CD4-positive, CD25-positive, alpha-beta regulatory T cell (primary cell): ENCODE measurements at regions not wholly inside any gene's neighbourhood (a gene's known extent, or its start where the extent isn't known, plus 50 kb on each side); places are given as distances from the start of the nearest gene placed in this dataset.

ENCODE experiments used
- ATAC-seq, 2 donors: fragments of 150-1000 bp; cut with Tn5 transposase; one replicate each; pipeline ENCODE4 v1.10.0; 2021; ENCODE audit warnings: low read depth in 2 of 2, moderate number of reproducible peaks in 2 of 2, moderate library complexity in 1 of 2
- DNase-seq, 3 donors: peaks; one replicate each; pipeline versions ENCODE4 v3.0.0 to v3.0.0-alpha.2; 2012 to 2022; ENCODE audit warnings: mixed read lengths in 1 of 3
- H3K27ac ChIP-seq: one replicate; pipeline ENCODE4 v1.7.0; 2013; ENCODE audit warnings: mild to moderate bottlenecking, low read length; ENCODE audit not compliant: insufficient read depth, poor library complexity, severe bottlenecking
- H3K27me3 ChIP-seq: one replicate; pipeline ENCODE4 v1.7.0; 2013; ENCODE audit warnings: low read length; ENCODE audit not compliant: control insufficient read depth, insufficient read depth
- H3K36me3 ChIP-seq: one replicate; pipeline ENCODE4 v1.7.0; 2013; ENCODE audit warnings: mild to moderate bottlenecking, low read length, moderate library complexity; ENCODE audit not compliant: control insufficient read depth, insufficient read depth
- H3K4me1 ChIP-seq: 2 replicates; pipeline ENCODE4 v1.7.0; 2013; ENCODE audit warnings: mild to moderate bottlenecking, low read length; ENCODE audit not compliant: insufficient read depth, control insufficient read depth, poor library complexity, severe bottlenecking
- H3K4me3 ChIP-seq: one replicate; pipeline ENCODE4 v1.7.0; 2013; ENCODE audit warnings: low read depth, mild to moderate bottlenecking, low read length, moderate library complexity
- H3K9me3 ChIP-seq, 2 experiments: 1 replicate in 1 of 2; 2 replicates in 1 of 2; pipeline ENCODE4 v1.7.0; 2013; ENCODE audit warnings: low read length in 2 of 2, mild to moderate bottlenecking in 1 of 2, moderate library complexity in 1 of 2; ENCODE audit not compliant: control insufficient read depth in 2 of 2
- H3K27ac Mint-ChIP-seq, 3 donors: one replicate each; pipeline ENCODE4 v1.8.0; 2020 to 2022; ENCODE audit warnings: mild to moderate bottlenecking in 3 of 3, mixed read lengths in 3 of 3, moderate library complexity in 2 of 3
- H3K27me3 Mint-ChIP-seq: one replicate; pipeline ENCODE4 v1.8.0; 2022; ENCODE audit warnings: mild to moderate bottlenecking, mixed read lengths
- H3K36me3 Mint-ChIP-seq: one replicate; pipeline ENCODE4 v1.8.0; 2020; ENCODE audit warnings: mixed read lengths
- H3K4me1 Mint-ChIP-seq, 4 donors: one replicate each; pipeline ENCODE4 v1.8.0; 2020 to 2022; ENCODE audit warnings: mixed read lengths in 4 of 4, mild to moderate bottlenecking in 1 of 4
- H3K4me3 Mint-ChIP-seq, 4 donors: one replicate each; pipeline ENCODE4 v1.8.0; 2020 to 2022; ENCODE audit warnings: mild to moderate bottlenecking in 4 of 4, mixed read lengths in 4 of 4, moderate library complexity in 3 of 4
- H3K9me3 Mint-ChIP-seq, 7 donors: one replicate each; pipeline ENCODE4 v1.8.0; 2020 to 2022; ENCODE audit warnings: mixed read lengths in 7 of 7, mild to moderate bottlenecking in 3 of 7, moderate library complexity in 2 of 7

GRCh38 chr5:17396247-17396646, 101.8 kb upstream of the TAF11L2 start:
- H3K27ac Mint-ChIP-seq, result no peak overlapping the region
- peaks cover 0 to 13% (median 4%) of the 10 kb centered on the region in 7 donors for H3K9me3 Mint-ChIP-seq
- H3K36me3 Mint-ChIP-seq, result no peaks in the 10 kb centered on the region
- no peak for DNase-seq
- no peaks in the 10 kb centered on the region for H3K4me1 ChIP-seq
- H3K9me3 ChIP-seq, result peaks cover 0 to 1% of the 10 kb centered on the region in 2 experiments
- no peaks in the 10 kb centered on the region for H3K27me3 ChIP-seq
- no peak overlapping the region for H3K4me3 ChIP-seq
- no peaks in the 10 kb centered on the region for H3K36me3 ChIP-seq
- no peak overlapping the region for H3K4me3 Mint-ChIP-seq
- no peak overlapping the region for H3K27ac ChIP-seq
- ATAC-seq, result no peak
- H3K27me3 Mint-ChIP-seq, result no peaks in the 10 kb centered on the region
- H3K4me1 Mint-ChIP-seq, result no peaks in the 10 kb centered on the region

DNA sequence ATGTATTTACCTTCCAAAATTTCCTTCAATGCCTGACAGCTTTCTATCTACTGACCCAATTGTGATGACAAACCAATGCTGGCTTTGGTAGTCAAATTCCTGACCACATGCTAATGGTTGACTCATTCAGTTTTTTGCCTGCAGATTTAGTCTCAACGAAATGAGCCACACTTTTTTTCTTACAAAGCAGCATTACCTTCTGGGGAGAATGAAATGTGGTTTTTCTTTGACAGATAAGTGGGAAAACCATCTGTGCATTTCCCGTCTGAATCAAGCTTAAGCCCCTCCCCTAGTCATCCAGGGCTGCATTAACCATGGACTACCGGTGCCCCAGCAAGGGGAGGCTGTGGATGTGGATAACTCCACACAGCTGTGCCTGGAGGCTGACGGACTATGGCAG, 99.6 kb upstream of the TAF11L2 start:
- Mint-ChIP-seq H3K4me3 (peak overlapping the region in 1 of 4 donors; percentile 59), H3K9me3 (peaks cover 0 to 13% (median 4%) of the 10 kb centered on the region in 7 donors), H3K27ac (no peak overlapping the region), H3K36me3 (no peaks in the 10 kb centered on the region), H3K4me1 (no peaks in the 10 kb centered on the region), H3K27me3 (no peaks in the 10 kb centered on the region)
- no peaks in the 10 kb centered on the region for H3K36me3 ChIP-seq
- H3K27me3 ChIP-seq, result no peaks in the 10 kb centered on the region
- DNase-seq (no peak), ATAC-seq (no peak)
- H3K4me1 ChIP-seq, result no peaks in the 10 kb centered on the region
- H3K4me3 ChIP-seq, result no peak overlapping the region
- no peak overlapping the region for H3K27ac ChIP-seq
- peaks cover 0 to 1% of the 10 kb centered on the region in 2 experiments for H3K9me3 ChIP-seq

- no peaks in the 10 kb centered on the region for H3K4me1 Mint-ChIP-seq
Observed at GRCh38 chr5:17398866-17399835, 98.9 kb upstream of the TAF11L2 start.

DNA sequence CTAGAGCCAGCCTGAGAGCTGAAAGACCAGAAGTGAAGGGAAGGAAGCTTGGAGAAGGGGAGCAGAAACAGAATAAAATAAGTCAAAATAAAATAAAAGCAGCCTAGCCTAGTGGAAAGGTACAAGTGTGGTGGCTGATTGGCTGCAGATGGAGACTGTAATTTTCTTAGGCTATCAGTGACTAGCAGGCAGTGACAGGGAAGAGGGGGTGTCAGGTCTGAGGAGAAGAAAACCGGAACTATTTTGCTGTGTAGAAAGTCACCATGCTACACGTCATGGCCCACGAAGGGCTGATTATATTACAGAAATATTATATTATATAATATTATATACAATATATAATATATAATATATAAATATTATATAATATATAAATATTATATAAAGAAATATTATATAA, 98.1 kb upstream of the TAF11L2 start:
- peaks cover 0 to 11% (median 0%) of the 10 kb centered on the region in 7 donors for H3K9me3 Mint-ChIP-seq
- DNase-seq (no peak), ATAC-seq (no peak)
- Histone ChIP-seq H3K4me3 (no peak overlapping the region), H3K36me3 (no peaks in the 10 kb centered on the region), H3K9me3 (peaks cover 0 to 1% of the 10 kb centered on the region in 2 experiments), H3K27ac (no peak overlapping the region), H3K27me3 (no peaks in the 10 kb centered on the region), H3K4me1 (no peaks in the 10 kb centered on the region)
- H3K4me1 Mint-ChIP-seq, result no peaks in the 10 kb centered on the region
- no peak overlapping the region for H3K27ac Mint-ChIP-seq
- peaks cover 4% of the 10 kb centered on the region for H3K27me3 Mint-ChIP-seq
- H3K36me3 Mint-ChIP-seq, result no peaks in the 10 kb centered on the region
- H3K4me3 Mint-ChIP-seq, result no peak overlapping the region

More at GRCh38 chr5:17398866-17399835, 98.9 kb upstream of the TAF11L2 start:
- no peak overlapping the region for H3K27ac ChIP-seq
- Mint-ChIP-seq H3K4me3 (peak overlapping the region in 1 of 4 donors; percentile 59), H3K27ac (no peak overlapping the region), H3K36me3 (no peaks in the 10 kb centered on the region), H3K27me3 (peaks cover 2% of the 10 kb centered on the region), H3K9me3 (peaks cover 0 to 13% (median 3%) of the 10 kb centered on the region in 7 donors)
- H3K36me3 ChIP-seq, result no peaks in the 10 kb centered on the region
- no peaks in the 10 kb centered on the region for H3K4me1 ChIP-seq
- no peaks in the 10 kb centered on the region for H3K27me3 ChIP-seq
- H3K4me3 ChIP-seq, result no peak overlapping the region
- DNase-seq (no peak), ATAC-seq (no peak)
- peaks cover 0 to 1% of the 10 kb centered on the region in 2 experiments for H3K9me3 ChIP-seq

DNA sequence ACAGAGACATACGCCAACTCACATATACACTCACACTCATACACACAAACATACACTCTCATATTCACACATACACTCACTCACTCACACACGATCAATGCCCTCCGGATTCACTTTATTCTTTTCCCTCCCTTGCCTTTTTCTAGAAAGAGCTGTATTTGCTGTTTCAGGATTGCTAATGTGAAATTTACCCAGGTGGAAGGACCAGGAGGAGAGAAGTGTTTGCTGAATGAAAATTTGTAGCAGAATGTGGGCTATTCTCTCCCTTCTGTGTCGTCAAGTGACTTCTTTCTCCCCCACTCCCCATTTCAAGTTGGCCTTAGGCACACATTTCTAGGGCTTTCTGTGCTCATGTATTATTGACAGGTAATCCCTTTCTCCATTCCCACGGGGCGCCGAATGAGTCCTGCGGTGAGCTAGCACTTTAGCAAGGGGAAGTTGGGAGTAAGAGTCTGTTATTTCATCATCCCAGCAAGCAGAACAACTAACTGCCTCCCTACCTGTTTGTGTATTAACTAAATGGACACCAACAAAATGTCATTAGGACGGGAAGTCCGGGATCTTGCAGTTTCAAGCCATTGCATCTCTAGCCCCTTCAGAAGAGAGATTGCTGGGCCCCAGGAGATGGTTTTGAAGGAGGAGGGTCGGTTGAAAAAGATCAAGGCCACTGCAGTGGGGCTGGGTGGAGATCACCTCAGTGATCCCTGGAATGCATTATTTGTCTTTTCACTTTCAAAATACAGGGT, 97.1 kb upstream of the TAF11L2 start:
- no peak overlapping the region for H3K27ac ChIP-seq
- H3K9me3 Mint-ChIP-seq, result peaks cover 0 to 11% (median 0%) of the 10 kb centered on the region in 7 donors
- no peak overlapping the region for H3K27ac Mint-ChIP-seq
- H3K36me3 ChIP-seq, result no peaks in the 10 kb centered on the region
- DNase-seq (no peak), ATAC-seq (no peak)
- H3K4me1 ChIP-seq, result no peaks in the 10 kb centered on the region
- no peaks in the 10 kb centered on the region for H3K4me1 Mint-ChIP-seq
- H3K9me3 ChIP-seq, result no peaks in the 10 kb centered on the region
- H3K4me3 Mint-ChIP-seq, result no peak overlapping the region
- no peaks in the 10 kb centered on the region for H3K27me3 ChIP-seq
- no peaks in the 10 kb centered on the region for H3K36me3 Mint-ChIP-seq
- no peak overlapping the region for H3K4me3 ChIP-seq
- H3K27me3 Mint-ChIP-seq, result peaks cover 4% of the 10 kb centered on the region

- no peaks in the 10 kb centered on the region for H3K27me3 ChIP-seq
- no peaks in the 10 kb centered on the region for H3K36me3 Mint-ChIP-seq
- H3K9me3 ChIP-seq, result no peaks in the 10 kb centered on the region
- no peaks in the 10 kb centered on the region for H3K4me1 ChIP-seq
- H3K4me3 ChIP-seq, result no peak overlapping the region
- peaks cover 0 to 8% (median 0%) of the 10 kb centered on the region in 7 donors for H3K9me3 Mint-ChIP-seq
- no peak overlapping the region for H3K27ac ChIP-seq
- DNase-seq (no peak), ATAC-seq (no peak)
- H3K27ac Mint-ChIP-seq, result no peak overlapping the region
- no peaks in the 10 kb centered on the region for H3K4me1 Mint-ChIP-seq
- peaks cover 4% of the 10 kb centered on the region for H3K27me3 Mint-ChIP-seq
- H3K36me3 ChIP-seq, result no peaks in the 10 kb centered on the region
- H3K4me3 Mint-ChIP-seq, result no peak overlapping the region
Observed at GRCh38 chr5:17401470-17402288, 96.4 kb upstream of the TAF11L2 start.
